ENCODE measurements at regions not wholly inside any gene's neighbourhood (a gene's known extent, or its start where the extent isn't known, plus 50 kb on each side); places are given as distances from the start of the nearest gene placed in this dataset.
A peak's percentile ranks its signal among the peaks of the same experiment; 100 is the strongest.
"Not testable (repeated sequence)": the region's sequence is repeated elsewhere in the genome, so short reads cannot be mapped to it uniquely, and the experiment has no call there.

- DNase-seq, result no peak
Observed at GRCh38 chr10:76657337-76658012, 980.1 kb downstream of the KCNMA1 start.

- DNase-seq, result no peak
Observed at GRCh38 chr10:76651154-76651553, 986.5 kb downstream of the KCNMA1 start.

GRCh38 chr10:76649723-76650127 is 987.9 kb downstream of the KCNMA1 start:
- no peak for DNase-seq

GRCh38 chr10:76649254-76649653 is 988.4 kb downstream of the KCNMA1 start:
- no peak for DNase-seq

GRCh38 chr10:76647301-76647700 is 990.3 kb downstream of the KCNMA1 start:
- DNase-seq, result no peak

GRCh38 chr10:76645341-76645740 is 992.3 kb downstream of the KCNMA1 start:
- DNase-seq, result no peak

- DNase-seq, result no peak
Observed at GRCh38 chr10:76644476-76644875, 993.1 kb downstream of the KCNMA1 start.

- DNase-seq, result no peak
Observed at GRCh38 chr10:76643511-76643911, 994.1 kb downstream of the KCNMA1 start.

- DNase-seq, result no peak
Observed at GRCh38 chr10:76642358-76642757, 995.2 kb downstream of the KCNMA1 start.

GRCh38 chr10:76641215-76641614 is 996.4 kb downstream of the KCNMA1 start:
- no peak for DNase-seq

GRCh38 chr10:76640806-76641205 is 996.8 kb downstream of the KCNMA1 start:
- DNase-seq, result no peak

GRCh38 chr10:76632767-76633051 is 1004.9 kb downstream of the KCNMA1 start:
- peak; percentile 5 for DNase-seq

- no peak for DNase-seq
Observed at GRCh38 chr10:76631884-76632766, 1005.5 kb downstream of the KCNMA1 start.

GRCh38 chr10:76631036-76631670 is 1006.5 kb downstream of the KCNMA1 start:
- no peak for DNase-seq

GRCh38 chr10:76628801-76629200 is 1008.8 kb downstream of the KCNMA1 start:
- no peak for DNase-seq

GRCh38 chr10:76626386-76626785 is 1011.2 kb downstream of the KCNMA1 start:
- no peak for DNase-seq

- DNase-seq, result no peak
Observed at GRCh38 chr10:76624470-76624869, 1013.1 kb downstream of the KCNMA1 start.

- no peak for DNase-seq
Observed at GRCh38 chr10:76621886-76622620, 1015.6 kb downstream of the KCNMA1 start.

- DNase-seq, result no peak
Observed at GRCh38 chr10:76618641-76619040, 1019.0 kb downstream of the KCNMA1 start.

GRCh38 chr10:76618171-76618570 is 1019.4 kb downstream of the KCNMA1 start:
- no peak for DNase-seq

GRCh38 chr10:76616666-76617065 is 1020.9 kb downstream of the KCNMA1 start:
- not testable (repeated sequence) for DNase-seq

GRCh38 chr10:76615049-76615448 is 1022.6 kb downstream of the KCNMA1 start:
- no peak for DNase-seq

Measured in activated CD4-positive, alpha-beta T cell treated with anti-CD3 and anti-CD28 coated beads, Interleukin-2, amount 50 U/mL, for 16 hours (primary cell).